Neural crest cell (in vitro differentiated cells): ENCODE measurements at regions not wholly inside any gene's neighbourhood (a gene's known extent, or its start where the extent isn't known, plus 50 kb on each side); places are given as distances from the start of the nearest gene placed in this dataset.

Experiments used
- DNase-seq: peaks from one replicate; pipeline ENCODE4 v3.0.0; 2021; ENCODE audit warnings: low read depth, mixed read lengths, low spot score
- H3K27ac Mint-ChIP-seq: one replicate; pipeline ENCODE4 v1.8.0; 2021; ENCODE audit warnings: mild to moderate bottlenecking, mixed read lengths; ENCODE audit not compliant: unreplicated experiment
- H3K27me3 Mint-ChIP-seq: 2 replicates; pipeline ENCODE4 v1.8.0; 2021; ENCODE audit warnings: low read depth, mild to moderate bottlenecking, mixed read lengths
- H3K36me3 Mint-ChIP-seq: 2 replicates; pipeline ENCODE4 v1.8.0; 2021; ENCODE audit warnings: low read depth, mild to moderate bottlenecking, mixed read lengths
- H3K4me1 Mint-ChIP-seq: 2 replicates; pipeline ENCODE4 v1.8.0; 2021; ENCODE audit warnings: mixed read lengths
- H3K4me3 Mint-ChIP-seq: one replicate; pipeline ENCODE4 v1.8.0; 2021; ENCODE audit warnings: mild to moderate bottlenecking, mixed read lengths
- H3K9me3 Mint-ChIP-seq: 2 replicates; pipeline ENCODE4 v1.8.0; 2021; ENCODE audit warnings: mixed read lengths
- TF ChIP-seq, protein P1 (sequence below): fragments of 200-600 bp; sonication (generic); conservative IDR thresholded peaks from 2 replicates; pipeline ENCODE4 v1.5.0; 2021; ENCODE audit warnings: antibody characterized with exemption, mild to moderate bottlenecking

DNA sequence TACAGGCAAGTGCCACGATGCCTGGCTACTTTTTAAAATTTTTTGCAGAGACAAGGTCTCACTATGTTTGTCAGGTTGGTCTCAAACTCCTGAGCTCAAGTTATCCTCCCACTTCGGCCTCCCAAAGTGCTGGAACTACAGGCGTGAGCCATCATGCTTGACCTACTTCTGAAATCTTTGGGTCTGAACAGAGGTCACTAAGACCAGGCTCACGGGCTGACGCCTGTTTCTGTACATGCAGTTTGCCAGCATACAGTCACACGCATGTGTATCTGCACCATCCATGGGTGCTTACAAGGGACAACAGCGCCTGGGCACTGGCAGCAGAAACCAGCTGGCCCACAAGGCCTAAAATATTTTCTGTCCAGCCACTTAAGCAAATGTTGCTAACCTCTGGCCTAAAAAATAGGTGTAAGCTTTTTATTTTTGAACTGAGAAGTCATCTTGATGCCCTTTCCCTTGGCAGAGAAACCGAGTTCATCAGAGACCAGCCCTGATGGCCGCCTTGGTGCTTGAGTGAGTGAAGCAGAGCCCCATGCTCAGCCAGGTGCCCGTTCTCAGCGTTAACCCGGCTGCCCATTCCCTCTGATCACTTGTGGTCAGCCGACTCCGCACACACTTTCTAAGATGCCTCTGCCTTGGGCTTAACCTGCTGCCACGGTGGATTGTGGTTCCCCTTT, 425.2 kb downstream of the OCA2 start:
- no peak overlapping the region for H3K4me3 Mint-ChIP-seq
- H3K4me1 Mint-ChIP-seq, result peaks cover 21% of the 10 kb centered on the region
- TF ChIP-seq, protein P1, sequence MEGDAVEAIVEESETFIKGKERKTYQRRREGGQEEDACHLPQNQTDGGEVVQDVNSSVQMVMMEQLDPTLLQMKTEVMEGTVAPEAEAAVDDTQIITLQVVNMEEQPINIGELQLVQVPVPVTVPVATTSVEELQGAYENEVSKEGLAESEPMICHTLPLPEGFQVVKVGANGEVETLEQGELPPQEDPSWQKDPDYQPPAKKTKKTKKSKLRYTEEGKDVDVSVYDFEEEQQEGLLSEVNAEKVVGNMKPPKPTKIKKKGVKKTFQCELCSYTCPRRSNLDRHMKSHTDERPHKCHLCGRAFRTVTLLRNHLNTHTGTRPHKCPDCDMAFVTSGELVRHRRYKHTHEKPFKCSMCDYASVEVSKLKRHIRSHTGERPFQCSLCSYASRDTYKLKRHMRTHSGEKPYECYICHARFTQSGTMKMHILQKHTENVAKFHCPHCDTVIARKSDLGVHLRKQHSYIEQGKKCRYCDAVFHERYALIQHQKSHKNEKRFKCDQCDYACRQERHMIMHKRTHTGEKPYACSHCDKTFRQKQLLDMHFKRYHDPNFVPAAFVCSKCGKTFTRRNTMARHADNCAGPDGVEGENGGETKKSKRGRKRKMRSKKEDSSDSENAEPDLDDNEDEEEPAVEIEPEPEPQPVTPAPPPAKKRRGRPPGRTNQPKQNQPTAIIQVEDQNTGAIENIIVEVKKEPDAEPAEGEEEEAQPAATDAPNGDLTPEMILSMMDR, result no peak

DNA sequence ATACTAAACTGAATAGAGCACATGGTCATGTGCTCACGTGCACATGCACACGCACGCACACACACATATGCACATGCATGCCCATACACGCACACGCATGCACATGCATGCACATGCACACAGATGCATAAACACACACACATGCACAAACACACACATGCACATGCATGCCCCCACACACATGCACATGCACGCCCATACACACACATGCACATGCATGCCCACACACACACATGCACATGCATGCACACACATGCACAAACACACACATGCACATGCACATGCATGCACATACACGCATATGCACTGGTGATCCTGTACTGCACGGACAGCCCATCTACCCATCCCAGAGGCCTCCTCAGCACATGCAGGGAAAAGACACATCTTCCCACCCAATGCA, 426.6 kb downstream of the OCA2 start:
- Mint-ChIP-seq H3K4me3 (no peak overlapping the region), H3K27ac (no peak overlapping the region), H3K27me3 (no peaks in the 10 kb centered on the region), H3K36me3 (no peaks in the 10 kb centered on the region), H3K9me3 (no peaks in the 10 kb centered on the region), H3K4me1 (peaks cover 16% of the 10 kb centered on the region)
- TF ChIP-seq, protein P1, result no peak
- no peak for DNase-seq

More for the DNA sequence above, 425.2 kb downstream of the OCA2 start:
- no peak for DNase-seq
- Mint-ChIP-seq H3K36me3 (no peaks in the 10 kb centered on the region), H3K27me3 (peaks cover 9% of the 10 kb centered on the region), H3K9me3 (no peaks in the 10 kb centered on the region), H3K27ac (no peak overlapping the region)

DNA sequence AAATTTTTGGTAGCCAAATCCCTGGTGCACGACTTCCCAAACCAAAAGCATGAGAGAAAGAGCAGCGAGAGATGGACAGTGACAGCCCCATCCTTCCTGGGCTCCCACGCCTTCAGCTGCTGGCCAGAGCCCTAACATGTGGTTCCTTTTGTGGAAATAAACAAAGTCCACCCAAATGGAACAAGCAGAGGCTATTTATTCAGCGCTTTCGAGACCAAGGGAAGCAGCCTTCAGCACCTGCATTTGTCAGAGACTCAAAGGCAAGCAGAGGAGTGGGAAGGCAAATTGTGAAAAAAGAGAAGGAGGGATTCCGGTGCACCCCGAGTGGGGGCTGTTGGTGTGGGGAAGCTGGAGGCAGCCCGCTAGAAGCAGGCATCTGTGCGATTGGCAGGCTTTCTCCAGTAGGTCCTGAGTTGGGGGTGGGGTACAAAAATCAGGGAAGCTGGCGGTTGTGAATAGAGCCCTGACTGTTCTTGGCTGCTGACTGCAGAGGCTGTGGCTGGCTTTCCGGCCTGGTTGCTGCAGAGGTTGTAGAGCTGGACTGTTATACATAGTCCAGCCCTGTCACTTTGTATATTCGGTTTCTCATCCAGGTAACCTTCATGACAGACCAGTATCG, 427.2 kb downstream of the OCA2 start:
- Mint-ChIP-seq H3K9me3 (no peaks in the 10 kb centered on the region), H3K27me3 (no peaks in the 10 kb centered on the region), H3K4me1 (peaks cover 16% of the 10 kb centered on the region), H3K27ac (no peak overlapping the region), H3K36me3 (no peaks in the 10 kb centered on the region), H3K4me3 (peak overlapping the region; percentile 10)
- DNase-seq, result no peak
- TF ChIP-seq, protein P1, result no peak

DNA sequence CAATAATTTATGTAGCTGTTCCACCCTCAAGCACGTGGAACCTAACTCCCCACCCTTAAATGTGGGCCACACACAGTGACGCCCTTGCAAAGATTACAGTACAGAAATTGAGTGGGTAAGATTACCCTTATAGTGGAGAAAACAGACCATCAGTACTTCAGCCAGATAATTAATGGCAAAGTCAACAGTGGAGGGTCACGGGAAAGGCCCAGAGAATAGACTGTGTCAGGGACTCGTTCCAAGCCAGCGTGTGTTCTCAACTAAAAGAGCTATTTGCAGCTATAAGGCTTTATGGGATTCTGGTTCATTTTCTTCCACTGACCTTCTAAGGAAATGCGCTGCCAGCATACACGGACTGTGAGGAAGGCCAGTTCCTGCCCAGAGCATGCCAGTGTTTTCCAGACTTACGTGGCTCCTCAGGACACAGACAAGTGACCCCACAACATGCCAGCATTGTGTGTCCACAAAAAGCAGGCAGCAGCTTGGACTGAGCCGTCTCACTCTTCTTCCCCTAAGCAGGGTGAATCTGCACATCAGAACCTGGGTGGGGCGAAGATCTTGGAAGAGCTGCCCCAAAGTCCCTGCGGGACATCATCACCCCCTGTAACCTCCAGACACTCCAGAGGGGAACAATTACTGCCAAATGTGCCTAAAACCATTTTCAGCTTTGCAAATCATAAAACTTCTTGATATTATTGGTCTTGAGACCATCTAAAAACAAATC, 428.5 kb downstream of the OCA2 start:
- no peaks in the 10 kb centered on the region for H3K27me3 Mint-ChIP-seq
- no peaks in the 10 kb centered on the region for H3K36me3 Mint-ChIP-seq
- TF ChIP-seq, protein P1, result no peak
- DNase-seq, result no peak
- peaks cover 16% of the 10 kb centered on the region for H3K4me1 Mint-ChIP-seq
- no peak overlapping the region for H3K27ac Mint-ChIP-seq
- H3K4me3 Mint-ChIP-seq, result no peak overlapping the region
- no peaks in the 10 kb centered on the region for H3K9me3 Mint-ChIP-seq

DNA sequence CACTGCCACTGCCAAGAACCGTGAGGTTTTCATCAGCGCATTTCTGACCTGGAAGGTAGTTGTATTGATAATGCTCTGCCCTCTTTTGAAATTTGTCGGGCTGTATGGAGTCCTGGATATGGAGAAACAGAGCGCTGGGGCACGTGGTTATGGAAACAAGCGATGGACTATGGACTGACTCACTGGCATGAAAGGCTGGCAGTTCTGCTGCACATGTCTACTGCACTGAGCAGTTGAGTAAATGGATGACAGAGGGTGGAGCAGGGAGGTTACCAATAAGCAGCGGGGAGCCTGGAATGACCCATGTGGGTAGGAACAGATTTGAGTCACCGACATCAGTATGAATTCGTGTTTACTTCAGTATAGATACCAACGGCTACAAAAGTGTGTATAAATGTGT, 429.5 kb downstream of the OCA2 start:
- Mint-ChIP-seq H3K27ac (no peak overlapping the region), H3K9me3 (no peaks in the 10 kb centered on the region)

More for the DNA sequence above, 429.5 kb downstream of the OCA2 start:
- DNase-seq, result no peak
- Mint-ChIP-seq H3K36me3 (no peaks in the 10 kb centered on the region), H3K4me3 (no peak overlapping the region), H3K4me1 (peaks cover 16% of the 10 kb centered on the region), H3K27me3 (no peaks in the 10 kb centered on the region)
- TF ChIP-seq, protein P1, result no peak
